Globus pallidus (tissue), 1 donor: ENCODE measurements at regions not wholly inside any gene's neighbourhood (a gene's known extent, or its start where the extent isn't known, plus 50 kb on each side); places are given as distances from the start of the nearest gene placed in this dataset.

Source experiments
- DNase-seq: peaks from one replicate; pipeline ENCODE4 v3.0.0-alpha.2; 2015; ENCODE audit warnings: low spot score

DNA sequence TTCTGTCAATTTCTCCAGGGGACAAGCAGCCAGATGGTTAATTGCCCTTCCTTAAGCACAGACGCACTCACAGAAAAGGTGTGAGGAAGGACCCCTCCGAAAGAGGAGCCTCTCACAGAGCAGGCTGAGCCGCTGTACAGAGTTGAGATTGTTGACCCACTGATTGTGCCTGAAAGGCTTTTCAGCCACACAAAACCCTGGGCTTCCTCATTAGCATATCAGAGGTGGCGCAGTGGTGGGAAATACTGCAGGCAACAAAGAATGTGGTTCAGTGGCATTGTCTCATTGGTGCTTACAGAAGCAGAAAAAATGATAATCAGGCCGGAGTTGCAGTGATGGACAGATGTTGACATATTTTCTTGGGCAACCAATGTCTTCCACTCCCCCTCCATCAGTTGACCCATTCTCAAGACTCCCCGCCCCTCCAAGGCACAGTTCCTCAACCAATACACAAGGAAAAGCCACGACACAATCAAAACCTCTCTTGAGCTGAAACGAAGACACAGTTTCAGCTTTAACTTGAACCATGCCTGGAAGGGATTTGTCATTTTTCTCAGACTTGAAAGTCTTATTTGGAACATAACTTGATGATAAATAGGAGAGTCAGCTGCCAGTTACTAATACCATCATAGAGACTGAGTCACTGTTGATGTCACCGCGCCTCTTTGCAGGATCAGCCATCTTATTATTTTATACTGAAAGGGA is 53.1 kb downstream of the ATXN3L start:
- no peak for DNase-seq

GRCh38 chrX:13265549-13266132 is 54.2 kb downstream of the ATXN3L start:
- no peak for DNase-seq

- DNase-seq: no peak
Observed at GRCh38 chrX:13265111-13265510, 54.7 kb downstream of the ATXN3L start.

DNA sequence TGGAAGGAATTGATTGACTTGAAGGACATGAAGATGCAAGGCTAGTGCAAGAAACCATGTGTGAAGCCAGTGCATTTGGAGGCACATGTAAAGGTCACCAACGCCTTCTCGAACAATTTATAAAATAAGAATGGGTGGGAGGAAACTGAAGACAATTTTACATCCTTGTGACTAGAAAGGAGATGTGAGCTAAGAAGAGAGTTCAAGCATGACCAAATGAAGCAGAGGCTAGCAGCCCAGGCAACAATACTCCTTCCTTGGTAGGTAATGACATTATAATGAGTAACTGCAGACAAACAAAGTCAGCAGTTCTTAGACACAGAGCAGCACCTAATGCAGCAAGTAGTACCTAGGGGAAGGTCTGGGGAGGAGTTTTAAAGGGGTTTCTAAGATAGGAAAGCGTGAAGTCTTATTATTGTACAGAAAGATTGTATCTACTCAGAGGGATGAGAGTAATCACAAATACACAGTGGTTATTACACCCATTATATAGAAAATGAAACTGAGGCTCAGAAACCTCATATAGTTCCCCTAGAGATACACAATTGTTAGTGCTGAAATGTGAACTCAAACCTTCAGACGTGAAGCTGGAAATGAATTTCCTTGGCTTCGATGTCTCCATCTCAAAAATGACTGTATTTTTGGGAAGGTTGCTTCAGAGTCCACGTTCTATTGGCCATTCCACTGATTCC is 56.1 kb downstream of the ATXN3L start:
- DNase-seq: no peak

GRCh38 chrX:13261348-13261747 is 58.5 kb downstream of the ATXN3L start:
- DNase-seq: no peak

- DNase-seq: no peak
Observed at GRCh38 chrX:13260598-13260997, 59.3 kb downstream of the ATXN3L start.

DNA sequence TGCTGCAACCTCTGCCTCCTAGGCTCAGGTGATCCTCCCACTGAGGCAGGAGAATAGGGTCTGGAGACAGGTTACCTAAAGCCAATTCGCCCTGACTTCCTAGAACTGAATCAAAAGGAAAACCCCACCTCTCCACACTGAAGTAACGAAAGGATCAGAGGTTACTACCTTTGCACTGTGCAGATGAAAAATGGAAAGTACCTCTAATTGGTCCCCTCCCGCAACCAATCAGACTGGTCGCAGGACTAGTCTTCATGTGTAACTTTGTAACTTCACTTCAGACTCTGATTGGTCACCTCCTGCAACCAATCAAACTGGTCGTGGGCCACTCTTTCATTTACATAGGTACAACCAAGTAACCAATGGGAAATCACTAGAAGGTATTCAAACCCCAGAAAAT is 61.1 kb downstream of the ATXN3L start:
- no peak for DNase-seq

GRCh38 chrX:13258052-13258444 is 61.8 kb downstream of the ATXN3L start:
- DNase-seq: no peak

DNA sequence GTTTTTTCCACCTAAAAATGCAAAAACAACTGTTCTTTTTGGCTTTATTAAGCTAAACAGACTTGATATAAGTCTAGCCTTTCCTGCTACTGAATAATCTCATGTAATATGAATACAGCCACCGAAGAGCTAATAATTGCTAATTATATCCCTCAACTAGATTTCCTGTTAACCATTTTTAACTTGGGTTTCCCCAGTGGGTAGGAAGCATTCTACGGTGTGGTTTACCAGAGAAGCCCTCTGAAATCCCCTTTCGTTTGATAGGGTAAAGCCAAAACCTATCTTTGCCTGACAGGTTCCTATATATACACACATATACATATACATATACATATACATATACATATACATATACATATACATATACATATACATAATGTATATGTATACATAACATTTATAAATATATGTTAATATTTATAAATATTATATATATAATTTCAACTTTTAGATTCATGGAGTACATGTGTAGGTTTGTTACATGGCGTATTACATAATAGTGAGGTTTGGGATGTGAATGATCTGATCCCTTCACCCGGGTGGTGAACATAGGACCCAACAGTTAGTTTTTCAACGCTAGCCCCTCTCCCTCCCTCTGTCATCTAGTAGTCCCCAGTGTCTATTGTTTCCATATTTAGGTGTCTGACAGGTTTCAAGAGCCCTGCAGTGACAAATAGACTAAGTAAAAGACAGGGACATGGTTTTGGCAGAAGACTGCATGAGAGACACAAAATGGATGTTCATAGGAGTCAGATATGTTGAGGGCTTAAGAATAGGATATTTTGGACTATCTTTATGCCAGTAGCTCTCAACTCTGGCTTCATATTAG is 62.4 kb downstream of the ATXN3L start:
- DNase-seq: no peak

DNA sequence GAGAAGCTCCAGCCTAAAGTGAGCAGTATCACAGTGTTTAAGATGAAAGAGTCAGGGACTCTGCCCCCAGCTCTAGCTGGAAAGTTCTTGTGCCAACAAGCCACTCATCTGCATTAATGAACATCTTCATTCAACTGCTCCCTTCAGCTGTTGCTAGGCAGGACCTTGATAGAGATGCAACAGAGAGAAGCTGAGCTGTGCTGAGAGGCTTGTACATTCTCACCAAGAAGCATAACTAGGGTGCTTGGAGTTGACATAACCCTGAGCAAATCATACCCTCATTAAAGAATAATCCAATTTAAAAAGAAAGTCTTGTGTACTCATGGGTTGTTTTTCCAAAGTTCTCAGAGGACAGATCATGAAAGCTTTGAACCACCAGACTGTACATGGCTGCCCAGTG is 63.2 kb downstream of the ATXN3L start:
- DNase-seq: no peak

DNA sequence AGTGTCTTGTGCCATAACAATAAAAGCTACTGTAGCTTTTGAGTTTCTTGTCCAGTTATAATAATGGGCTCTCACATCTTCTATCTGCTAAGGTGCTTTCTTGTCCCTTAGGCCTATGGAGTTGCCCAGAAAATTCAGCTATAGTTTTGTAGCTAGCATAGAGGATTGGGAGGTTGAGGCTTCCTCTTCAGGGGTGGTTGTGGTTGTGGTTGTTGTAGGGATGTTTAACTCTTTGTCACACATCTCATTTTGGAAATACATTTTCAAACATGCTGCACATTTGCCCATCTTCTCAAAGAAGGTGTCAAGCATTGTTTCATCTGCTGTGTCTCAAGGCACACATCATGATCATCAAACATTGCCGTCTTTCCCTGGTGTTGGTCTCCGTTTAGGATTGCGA is 65.0 kb downstream of the ATXN3L start:
- DNase-seq: no peak

- DNase-seq: no peak
Observed at GRCh38 chrX:13254076-13254785, 65.6 kb downstream of the ATXN3L start.

DNA sequence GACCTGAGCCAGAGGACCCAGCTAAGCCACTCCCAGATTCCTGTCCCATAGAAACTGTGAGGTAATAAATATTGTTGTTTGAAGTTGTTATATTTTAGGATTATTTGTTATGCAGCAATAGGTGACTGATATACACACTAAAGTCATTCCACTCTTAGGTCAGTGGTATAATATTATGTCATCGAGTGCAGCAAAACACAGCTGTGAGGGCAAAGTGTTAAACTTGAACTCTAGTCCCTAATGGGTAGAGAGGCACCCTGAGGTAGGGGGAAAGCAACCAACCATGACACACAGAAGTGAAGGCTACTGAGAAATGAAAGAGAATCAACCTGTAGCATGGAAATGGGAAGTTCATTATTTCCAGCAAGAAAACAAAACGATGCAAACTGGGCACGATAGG is 66.6 kb downstream of the ATXN3L start:
- no peak for DNase-seq

DNA sequence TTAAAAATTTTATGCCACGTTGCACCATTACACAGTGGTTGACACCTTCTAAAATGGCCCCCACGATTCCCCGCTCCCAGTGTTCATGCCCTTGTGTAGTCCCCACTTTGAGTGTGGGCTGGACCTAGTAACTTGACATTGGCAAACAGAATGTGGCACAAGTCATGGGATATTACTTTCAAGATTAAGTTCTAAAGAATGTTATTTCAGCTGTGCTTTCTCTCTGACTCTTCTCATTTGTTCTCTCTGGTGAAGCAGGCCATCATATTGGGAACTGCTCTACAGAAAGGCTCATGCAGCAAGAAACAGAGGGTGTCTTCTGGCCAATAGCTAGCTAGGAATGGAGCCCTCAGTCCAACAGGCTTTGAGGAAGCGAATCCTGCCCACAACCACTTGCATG is 67.1 kb downstream of the ATXN3L start:
- no peak for DNase-seq

DNA sequence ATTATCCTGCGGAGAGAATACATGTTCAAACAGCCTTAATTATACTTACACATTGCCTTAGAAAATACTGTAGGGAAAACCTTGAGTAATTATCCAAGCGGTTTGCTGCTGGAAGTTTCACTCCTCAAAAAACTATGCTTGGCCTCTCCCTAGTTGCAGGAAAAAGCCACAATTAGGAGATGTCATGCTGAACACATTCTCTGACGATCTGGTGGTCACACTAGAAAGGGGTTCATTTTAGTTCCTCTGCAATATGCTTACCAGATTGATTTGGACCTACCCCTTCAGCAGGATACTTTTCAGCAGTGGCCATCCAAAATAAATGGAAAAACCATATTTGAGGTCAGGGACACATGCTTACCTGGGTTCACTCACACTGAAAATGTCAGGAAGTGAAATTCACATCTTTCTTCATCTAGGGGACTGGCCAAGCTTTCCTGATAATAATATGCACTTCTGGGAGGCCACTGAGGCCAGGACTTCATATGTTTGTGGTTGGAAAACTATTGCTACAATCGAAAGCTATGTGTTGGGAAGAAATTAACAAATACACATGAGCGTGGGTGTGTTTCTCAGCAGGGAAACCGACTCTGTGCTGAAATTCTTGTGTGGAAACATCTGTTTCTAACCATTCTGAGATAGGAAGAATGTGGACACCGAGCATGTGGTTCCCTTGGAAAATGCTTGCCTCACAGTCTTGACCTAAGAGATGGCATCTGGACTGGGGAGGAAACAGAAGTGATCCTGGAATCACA is 68.8 kb downstream of the ATXN3L start:
- DNase-seq: peak; percentile 23

GRCh38 chrX:13248867-13249486 is 70.9 kb downstream of the ATXN3L start:
- no peak for DNase-seq

DNA sequence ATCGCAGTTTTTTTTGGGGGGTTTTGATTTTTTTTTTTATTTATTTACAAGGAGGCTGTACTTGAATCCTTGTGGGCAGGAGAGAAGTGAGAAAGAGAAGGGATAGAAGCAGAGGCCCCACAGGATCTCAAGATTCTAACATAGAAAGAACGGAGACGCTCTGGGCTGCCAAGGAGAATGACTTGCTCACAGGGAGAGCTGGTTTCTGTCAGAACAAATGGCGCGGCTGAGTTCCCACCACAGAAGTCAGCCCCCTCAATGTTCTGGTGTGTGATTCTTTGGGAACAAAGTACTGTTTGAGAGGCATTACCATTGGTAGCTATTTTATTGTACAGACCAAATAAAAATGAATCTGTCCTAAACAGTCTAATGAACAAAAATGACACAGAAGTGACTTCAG is 80.6 kb downstream of the ATXN3L start:
- DNase-seq: no peak

DNA sequence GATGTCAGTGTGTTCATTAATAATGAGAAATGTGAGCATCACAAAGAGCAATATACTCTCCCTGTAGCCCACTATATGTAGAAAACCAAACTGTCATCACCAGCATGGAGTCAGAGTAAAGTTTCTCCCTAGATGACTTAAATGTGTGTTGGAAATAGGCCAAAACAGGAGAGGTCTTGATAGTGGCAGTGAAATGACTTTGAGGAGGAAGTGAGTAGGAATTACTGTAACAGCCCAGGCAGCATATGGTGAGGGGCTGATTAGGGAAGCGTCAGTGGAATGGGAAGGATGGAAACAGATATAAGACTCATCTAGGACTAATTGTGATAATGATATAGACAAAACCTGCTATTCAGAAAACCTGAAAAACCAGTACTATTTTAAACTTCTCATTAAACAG is 83.9 kb downstream of the ATXN3L start:
- no peak for DNase-seq

- DNase-seq: no peak
Observed at GRCh38 chrX:13232484-13232883, 87.4 kb downstream of the ATXN3L start.

GRCh38 chrX:13226214-13226613 is 93.6 kb downstream of the ATXN3L start:
- DNase-seq: no peak
